ENCODE measurements at regions not wholly inside any gene's neighbourhood (a gene's known extent, or its start where the extent isn't known, plus 50 kb on each side); places are given as distances from the start of the nearest gene placed in this dataset.

GRCh38 chr17:14506364-14506763, 205.5 kb downstream of the HS3ST3B1 start:
- Mint-ChIP-seq H3K4me1 (ENCODE audit: low read depth, unreplicated experiment) (no peaks in the 10 kb centered on the region), H3K27me3 (ENCODE audit: unreplicated experiment) (no peaks in the 10 kb centered on the region), H3K36me3 (ENCODE audit: insufficient read depth, unreplicated experiment) (no peaks in the 10 kb centered on the region), H3K4me3 (ENCODE audit: low read depth, unreplicated experiment) (no peak overlapping the region), H3K9me3 (ENCODE audit: low read depth, unreplicated experiment) (peaks cover 16% of the 10 kb centered on the region), H3K27ac (ENCODE audit: unreplicated experiment) (no peak overlapping the region)
- DNase-seq, result no peak
- CTCF ChIA-PET, result no interaction called here
- intact Hi-C loops (cut with micrococcal nuclease; ENCODE audit: unreplicated experiment), result no loop called here
- BruUV-seq (replicated peaks), result no TSS peak
- no peak for TF ChIP-seq CTCF (IDR thresholded peaks at IDR 0.05; ENCODE audit: unreplicated experiment)

GRCh38 chr17:14505606-14506005, 204.7 kb downstream of the HS3ST3B1 start:
- no peaks in the 10 kb centered on the region for H3K4me1 Mint-ChIP-seq (ENCODE audit: low read depth, unreplicated experiment)
- H3K36me3 Mint-ChIP-seq (ENCODE audit: insufficient read depth, unreplicated experiment), result no peaks in the 10 kb centered on the region
- CTCF ChIA-PET, result no interaction called here
- no peaks in the 10 kb centered on the region for H3K27me3 Mint-ChIP-seq (ENCODE audit: unreplicated experiment)
- intact Hi-C loops (cut with micrococcal nuclease; ENCODE audit: unreplicated experiment), result no loop called here
- DNase-seq, result no peak
- no peak overlapping the region for H3K4me3 Mint-ChIP-seq (ENCODE audit: low read depth, unreplicated experiment)
- BruUV-seq (replicated peaks), result no TSS peak
- peaks cover 16% of the 10 kb centered on the region for H3K9me3 Mint-ChIP-seq (ENCODE audit: low read depth, unreplicated experiment)
- H3K27ac Mint-ChIP-seq (ENCODE audit: unreplicated experiment), result no peak overlapping the region
- no peak for TF ChIP-seq CTCF (IDR thresholded peaks at IDR 0.05; ENCODE audit: unreplicated experiment)

GRCh38 chr17:14499976-14500375, 199.1 kb downstream of the HS3ST3B1 start:
- peaks cover 11% of the 10 kb centered on the region for H3K9me3 Mint-ChIP-seq (ENCODE audit: low read depth, unreplicated experiment)
- no peaks in the 10 kb centered on the region for H3K36me3 Mint-ChIP-seq (ENCODE audit: insufficient read depth, unreplicated experiment)
- no peak for TF ChIP-seq CTCF (IDR thresholded peaks at IDR 0.05; ENCODE audit: unreplicated experiment)
- H3K4me1 Mint-ChIP-seq (ENCODE audit: low read depth, unreplicated experiment), result no peaks in the 10 kb centered on the region
- no peak for DNase-seq
- no peak overlapping the region for H3K27ac Mint-ChIP-seq (ENCODE audit: unreplicated experiment)
- H3K4me3 Mint-ChIP-seq (ENCODE audit: low read depth, unreplicated experiment), result no peak overlapping the region
- intact Hi-C loops (cut with micrococcal nuclease; ENCODE audit: unreplicated experiment), result no loop called here
- CTCF ChIA-PET, result interaction anchor here (1.4 kb wide), 1 partner anchor 19 kb away, joined by 3 read pairs; no protein-coding TSS in a partner anchor
- no peaks in the 10 kb centered on the region for H3K27me3 Mint-ChIP-seq (ENCODE audit: unreplicated experiment)
- BruUV-seq (replicated peaks), result no TSS peak

GRCh38 chr17:14498812-14499211, 197.9 kb downstream of the HS3ST3B1 start:
- no TSS peak for BruUV-seq (replicated peaks)
- Mint-ChIP-seq H3K4me3 (ENCODE audit: low read depth, unreplicated experiment) (no peak overlapping the region), H3K27ac (ENCODE audit: unreplicated experiment) (no peak overlapping the region), H3K27me3 (ENCODE audit: unreplicated experiment) (no peaks in the 10 kb centered on the region), H3K9me3 (ENCODE audit: low read depth, unreplicated experiment) (peaks cover 11% of the 10 kb centered on the region), H3K4me1 (ENCODE audit: low read depth, unreplicated experiment) (no peaks in the 10 kb centered on the region), H3K36me3 (ENCODE audit: insufficient read depth, unreplicated experiment) (no peaks in the 10 kb centered on the region)
- intact Hi-C loops (cut with micrococcal nuclease; ENCODE audit: unreplicated experiment), result no loop called here
- TF ChIP-seq CTCF (IDR thresholded peaks at IDR 0.05; ENCODE audit: unreplicated experiment), result no peak
- DNase-seq, result no peak
- CTCF ChIA-PET, result no interaction called here

- Mint-ChIP-seq H3K27me3 (ENCODE audit: unreplicated experiment) (no peaks in the 10 kb centered on the region), H3K4me1 (ENCODE audit: low read depth, unreplicated experiment) (no peaks in the 10 kb centered on the region), H3K9me3 (ENCODE audit: low read depth, unreplicated experiment) (peaks cover 16% of the 10 kb centered on the region), H3K4me3 (ENCODE audit: low read depth, unreplicated experiment) (no peak overlapping the region), H3K36me3 (ENCODE audit: insufficient read depth, unreplicated experiment) (no peaks in the 10 kb centered on the region), H3K27ac (ENCODE audit: unreplicated experiment) (no peak overlapping the region)
- DNase-seq, result no peak
- CTCF ChIA-PET, result no interaction called here
- TF ChIP-seq CTCF (IDR thresholded peaks at IDR 0.05; ENCODE audit: unreplicated experiment), result no peak
- intact Hi-C loops (cut with micrococcal nuclease; ENCODE audit: unreplicated experiment), result no loop called here
- BruUV-seq (replicated peaks), result no TSS peak
Measured at GRCh38 chr17:14494161-14494560, 193.3 kb downstream of the HS3ST3B1 start.

Measured in Calu3 (cell line).